ENCODE measurements at regions not wholly inside any gene's neighbourhood (a gene's known extent, or its start where the extent isn't known, plus 50 kb on each side); places are given as distances from the start of the nearest gene placed in this dataset.

- Mint-ChIP-seq H3K4me3 (no peak overlapping the region), H3K4me1 (no peaks in the 10 kb centered on the region), H3K27ac (no peak overlapping the region), H3K9me3 (ENCODE audit: insufficient read depth) (no peaks in the 10 kb centered on the region), H3K27me3 (no peaks in the 10 kb centered on the region)
- Histone ChIP-seq H3K27me3 (replicated peaks in 1 of 4; ENCODE audit: control extremely low read depth in 1 of 4, control insufficient read depth in 3 of 4, insufficient read depth in 4 of 4, low read length in 3 of 4) (no peaks in the 10 kb centered on the region), H3K9me3 (ENCODE audit: control extremely low read depth in 1 of 3, control insufficient read depth in 2 of 3, insufficient read depth in 1 of 3, low read length in 2 of 3) (no peaks in the 10 kb centered on the region), H4K20me1 (ENCODE audit: control insufficient read depth, insufficient read depth, low read length, poor library complexity, severe bottlenecking) (no peaks in the 10 kb centered on the region), H2AFZ (ENCODE audit: insufficient read depth, low read depth, low read length, poor library complexity, severe bottlenecking) (no peak overlapping the region), H3K9ac (ENCODE audit: low read length) (no peak overlapping the region), H3K4me2 (replicated peaks; ENCODE audit: low read depth, low read length, poor library complexity, severe bottlenecking) (no peak overlapping the region), H3K36me3 (replicated peaks in 1 of 2; ENCODE audit: control extremely low read depth in 1 of 2, control insufficient read depth in 1 of 2, extremely low read depth in 1 of 2, insufficient read depth in 2 of 2, low read length in 1 of 2) (no peaks in the 10 kb centered on the region), H3K4me3 (ENCODE audit: control extremely low read depth in 1 of 5, extremely low read depth in 1 of 5, insufficient read depth in 1 of 5, low read depth in 2 of 5, low read length in 4 of 5) (no peak overlapping the region), H3K79me2 (ENCODE audit: control insufficient read depth, insufficient read depth, low read length) (no peaks in the 10 kb centered on the region), H3K27ac (ENCODE audit: low read length in 2 of 2) (no peak overlapping the region), H3K4me1 (ENCODE audit: control insufficient read depth in 2 of 2, insufficient read depth in 2 of 2, low read length in 2 of 2) (no peaks in the 10 kb centered on the region)
- ATAC-seq (ENCODE audit: low read depth), result no peak
- ChIA-PET POLR2A (no interaction called here), CTCF (interaction anchor here (1.3 to 6.1 kb wide), 2 partner anchors 9 to 1890 kb away, joined by 3 to 53 read pairs; no protein-coding TSS in a partner anchor)
- intact Hi-C loops (cut with micrococcal nuclease), result no loop called here
- 100% methylated on average over 1 of the region's 3 CpGs for WGBS (ENCODE audit: insufficient coverage)
- no peak for DNase-seq
- TF ChIP-seq EZH2 (IDR thresholded peaks at IDR 0.05; ENCODE audit: borderline replicate concordance, insufficient read depth, low read depth, low read length, poor library complexity, severe bottlenecking), result no peak
- TF ChIP-seq, protein P1, sequence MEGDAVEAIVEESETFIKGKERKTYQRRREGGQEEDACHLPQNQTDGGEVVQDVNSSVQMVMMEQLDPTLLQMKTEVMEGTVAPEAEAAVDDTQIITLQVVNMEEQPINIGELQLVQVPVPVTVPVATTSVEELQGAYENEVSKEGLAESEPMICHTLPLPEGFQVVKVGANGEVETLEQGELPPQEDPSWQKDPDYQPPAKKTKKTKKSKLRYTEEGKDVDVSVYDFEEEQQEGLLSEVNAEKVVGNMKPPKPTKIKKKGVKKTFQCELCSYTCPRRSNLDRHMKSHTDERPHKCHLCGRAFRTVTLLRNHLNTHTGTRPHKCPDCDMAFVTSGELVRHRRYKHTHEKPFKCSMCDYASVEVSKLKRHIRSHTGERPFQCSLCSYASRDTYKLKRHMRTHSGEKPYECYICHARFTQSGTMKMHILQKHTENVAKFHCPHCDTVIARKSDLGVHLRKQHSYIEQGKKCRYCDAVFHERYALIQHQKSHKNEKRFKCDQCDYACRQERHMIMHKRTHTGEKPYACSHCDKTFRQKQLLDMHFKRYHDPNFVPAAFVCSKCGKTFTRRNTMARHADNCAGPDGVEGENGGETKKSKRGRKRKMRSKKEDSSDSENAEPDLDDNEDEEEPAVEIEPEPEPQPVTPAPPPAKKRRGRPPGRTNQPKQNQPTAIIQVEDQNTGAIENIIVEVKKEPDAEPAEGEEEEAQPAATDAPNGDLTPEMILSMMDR (IDR thresholded peaks at IDR 0.05), result no peak
These were observed 64.0 kb downstream of the BMP2 start for GRCh38 chr20:6831461-6831860.

DNA sequence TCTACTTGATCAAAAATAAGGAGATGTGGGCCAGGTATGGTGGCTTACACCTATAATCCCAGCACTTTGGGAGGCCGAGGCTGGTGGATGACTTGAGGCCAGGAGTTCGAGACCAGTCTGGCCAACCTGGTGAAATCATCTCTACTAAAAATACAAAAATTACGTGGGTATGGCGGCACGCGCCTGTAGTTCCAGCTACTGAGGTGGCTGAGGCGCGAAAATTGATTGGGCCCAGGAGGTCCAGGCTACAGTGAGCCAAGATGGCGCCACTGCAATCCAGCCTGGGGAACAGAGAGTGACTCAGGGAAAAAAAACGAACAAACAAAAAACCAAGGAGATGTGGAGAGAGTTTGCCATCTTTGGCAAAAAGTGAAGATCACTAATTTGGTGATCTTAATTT is 65.3 kb downstream of the BMP2 start:
- POLR2A ChIA-PET, result no interaction called here
- H3K36me3 ChIP-seq (replicated peaks in 1 of 2; ENCODE audit: control extremely low read depth in 1 of 2, control insufficient read depth in 1 of 2, extremely low read depth in 1 of 2, insufficient read depth in 2 of 2, low read length in 1 of 2), result no peaks in the 10 kb centered on the region
- H2AFZ ChIP-seq (ENCODE audit: insufficient read depth, low read depth, low read length, poor library complexity, severe bottlenecking), result no peak overlapping the region
- H3K4me2 ChIP-seq (replicated peaks; ENCODE audit: low read depth, low read length, poor library complexity, severe bottlenecking), result no peak overlapping the region
- ATAC-seq (ENCODE audit: low read depth) (no peak), DNase-seq (no peak)
- H3K79me2 ChIP-seq (ENCODE audit: control insufficient read depth, insufficient read depth, low read length), result no peaks in the 10 kb centered on the region
- H3K27ac ChIP-seq (ENCODE audit: low read length in 2 of 2), result no peak overlapping the region
- no peak overlapping the region for H3K4me3 ChIP-seq (ENCODE audit: control extremely low read depth in 1 of 5, extremely low read depth in 1 of 5, insufficient read depth in 1 of 5, low read depth in 2 of 5, low read length in 4 of 5)
- WGBS (ENCODE audit: insufficient coverage), result 93% methylated on average over 8 of the region's 10 CpGs
- no peaks in the 10 kb centered on the region for H3K9me3 ChIP-seq (ENCODE audit: control extremely low read depth in 1 of 3, control insufficient read depth in 2 of 3, insufficient read depth in 1 of 3, low read length in 2 of 3)
- intact Hi-C loops (cut with micrococcal nuclease), result no loop called here
- H3K4me1 ChIP-seq (ENCODE audit: control insufficient read depth in 2 of 2, insufficient read depth in 2 of 2, low read length in 2 of 2), result no peaks in the 10 kb centered on the region
- no peaks in the 10 kb centered on the region for H3K27me3 ChIP-seq (replicated peaks in 1 of 4; ENCODE audit: control extremely low read depth in 1 of 4, control insufficient read depth in 3 of 4, insufficient read depth in 4 of 4, low read length in 3 of 4)
- CTCF ChIA-PET, result interaction anchor here (0.8 kb wide), 1 partner anchor 8 kb away, joined by 3 read pairs; no protein-coding TSS in a partner anchor
- Mint-ChIP-seq H3K27ac (no peak overlapping the region), H3K4me1 (no peaks in the 10 kb centered on the region), H3K4me3 (no peak overlapping the region), H3K9me3 (ENCODE audit: insufficient read depth) (no peaks in the 10 kb centered on the region), H3K27me3 (no peaks in the 10 kb centered on the region)
- no peak for TF ChIP-seq EZH2 (IDR thresholded peaks at IDR 0.05; ENCODE audit: borderline replicate concordance, insufficient read depth, low read depth, low read length, poor library complexity, severe bottlenecking)
- TF ChIP-seq, protein P1 (IDR thresholded peaks at IDR 0.05), result no peak
- H3K9ac ChIP-seq (ENCODE audit: low read length), result no peak overlapping the region
- H4K20me1 ChIP-seq (ENCODE audit: control insufficient read depth, insufficient read depth, low read length, poor library complexity, severe bottlenecking), result no peaks in the 10 kb centered on the region

Measured in B cell (primary cell).